GM12872 (cell line): ENCODE measurements at regions not wholly inside any gene's neighbourhood (a gene's known extent, or its start where the extent isn't known, plus 50 kb on each side); places are given as distances from the start of the nearest gene placed in this dataset.

ENCODE experiments used
- CTCF ChIP-seq: IDR thresholded peaks from 3 replicates; pipeline ENCODE4 v1.5.1; 2011; ENCODE audit warnings: low read depth, mild to moderate bottlenecking, low read length, moderate library complexity; ENCODE audit not compliant: insufficient read depth

- TF ChIP-seq CTCF = no peak
Measured at GRCh38 chr20:16966276-16966880, 218.2 kb downstream of the OTOR start.

GRCh38 chr20:16968099-16968498 lies 219.9 kb downstream of the OTOR start:
- TF ChIP-seq CTCF = no peak

- no peak for TF ChIP-seq CTCF
Measured at GRCh38 chr20:16970776-16971175, 222.6 kb downstream of the OTOR start.

- no peak for TF ChIP-seq CTCF
Measured at GRCh38 chr20:16974080-16974854, 226.1 kb downstream of the OTOR start.

GRCh38 chr20:16974855-16975162 lies 226.7 kb downstream of the OTOR start:
- TF ChIP-seq CTCF = no peak

GRCh38 chr20:16975682-16976081 lies 227.5 kb downstream of the OTOR start:
- TF ChIP-seq CTCF = no peak

GRCh38 chr20:16978497-16978896 lies 230.3 kb downstream of the OTOR start:
- TF ChIP-seq CTCF = no peak
